ENCODE measurements at regions not wholly inside any gene's neighbourhood (a gene's known extent, or its start where the extent isn't known, plus 50 kb on each side); places are given as distances from the start of the nearest gene placed in this dataset.

GRCh38 chr1:56268519-56269140, 310.7 kb downstream of the PLPP3 start:
- TF ChIP-seq POLR2A (IDR thresholded peaks at IDR 0.05): no peak
- no peak for TF ChIP-seq CTCF (IDR thresholded peaks at IDR 0.05)
